ENCODE measurements at regions not wholly inside any gene's neighbourhood (a gene's known extent, or its start where the extent isn't known, plus 50 kb on each side); places are given as distances from the start of the nearest gene placed in this dataset.

GRCh38 chr2:6788614-6789013, 77.1 kb downstream of the CMPK2 start:
- TF ChIP-seq CTCF (IDR thresholded peaks at IDR 0.05; ENCODE audit: poor library complexity) (no peak), EZH2 (IDR thresholded peaks at IDR 0.05; ENCODE audit: borderline replicate concordance) (no peak)

Measured in hepatocyte (in vitro differentiated cells).